Adrenal gland (tissue), 9 donors: ENCODE measurements at regions not wholly inside any gene's neighbourhood (a gene's known extent, or its start where the extent isn't known, plus 50 kb on each side); places are given as distances from the start of the nearest gene placed in this dataset.

Source experiments
- DNase-seq, 7 donors: peaks; one replicate each; pipeline ENCODE4 v3.0.0-alpha.2; 2019 to 2020
- H3K27ac ChIP-seq, 5 donors: fragments of 200-600 bp; sonication (generic) in 4 of 5; 1 replicate in 3 of 5; 2 replicates in 2 of 5; pipeline versions ENCODE4 v1.5.1 to v1.8.0; 2016 to 2020; ENCODE audit warnings: mild to moderate bottlenecking in 1 of 5
- H3K27me3 ChIP-seq: fragments of 200-600 bp; 2 replicates; pipeline ENCODE4 v1.8.0; 2021
- H3K36me3 ChIP-seq, 2 donors: fragments of 200-600 bp; replicated peaks in 1 of 2; 1 replicate in 1 of 2; 2 replicates in 1 of 2; pipeline versions ENCODE4 v1.5.1 to v1.8.0; 2018 to 2022
- H3K4me1 ChIP-seq, 2 donors: fragments of 200-600 bp; replicated peaks in 1 of 2; 1 replicate in 1 of 2; 2 replicates in 1 of 2; pipeline versions ENCODE4 v1.5.1 to v1.8.0; 2018 to 2021
- H3K4me3 ChIP-seq, 4 donors: fragments of 200-600 bp; sonication (generic) in 3 of 4; one replicate each; pipeline ENCODE4 v1.5.1; 2016 to 2018
- H3K9me3 ChIP-seq, 3 donors: fragments of 200-600 bp; sonication (generic) in 1 of 3; replicated peaks in 1 of 3; 1 replicate in 2 of 3; 2 replicates in 1 of 3; pipeline versions ENCODE4 v1.5.1 to v1.8.0; 2016 to 2021
- POLR2A ChIP-seq, 2 donors: fragments of 450-650 bp; IDR thresholded peaks; one replicate each; pipeline ENCODE4 v1.6.1; 2017; ENCODE audit warnings: antibody characterized with exemption in 2 of 2, mild to moderate bottlenecking in 2 of 2, moderate library complexity in 1 of 2
- WGBS, 4 donors: extraction: QIAGEN DNeasy Blood & Tissue Kit in 2 of 4; methylation state at CpG; one replicate each; pipeline versions ENCODE4 v1.1.5 to v1.1.7; 2013 to 2017; 5-methylcytosine and 5-hydroxymethylcytosine counted together
- intact Hi-C, 2 donors: fragments of 100-400 bp; cut with DNase I; formaldehyde crosslinking; loops; one replicate each; pipeline versions ENCODE4 v1.14.1 to v1.15.0; 2022 to 2023
- TF ChIP-seq, protein P1 (sequence below), 6 experiments: fragments of 450-650 bp in 4 of 6; fragments of 200-600 bp in 2 of 6; sonication (generic) in 1 of 6; IDR thresholded peaks; 1 replicate in 5 of 6; 2 replicates in 1 of 6; pipeline versions ENCODE4 v1.5.1 to v1.8.0; 2016 to 2021; ENCODE audit warnings: antibody characterized with exemption in 6 of 6, mild to moderate bottlenecking in 2 of 6, moderate library complexity in 1 of 6
- donor health status: healthy with polysubstance abuse.
- donor health status: Bipolar disorder and iron deficiency.
- donor health status: DM: yes; HTN: yes; CAD: no.
- donor health status: DM: no; HTN: no; CAD: no.
- donor health status: DM: no; HTN: no; CAD: no.

DNA sequence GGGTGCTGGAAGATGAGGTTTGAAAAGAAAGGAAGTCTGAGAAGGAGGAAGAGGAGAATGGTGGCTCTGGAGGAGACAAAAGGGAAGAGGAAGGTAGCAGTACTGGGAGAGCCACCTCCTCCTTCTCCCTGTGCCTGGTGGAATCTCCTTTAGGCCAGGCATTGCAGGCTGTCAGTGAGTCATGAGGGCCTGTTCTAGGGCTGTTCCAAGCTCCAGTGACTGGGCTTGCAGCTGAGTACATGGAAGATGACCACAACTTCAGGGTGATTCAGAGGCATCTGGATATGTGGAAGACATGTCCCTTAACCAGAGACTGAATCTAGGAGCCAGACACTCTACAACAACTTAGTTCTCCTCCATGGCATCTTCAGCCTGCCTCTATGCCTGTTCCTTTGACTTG lies 107.8 kb downstream of the EFNB1 start:
- peak; percentile 25 to 64 (median 58) for DNase-seq
- TF ChIP-seq POLR2A (IDR thresholded peaks at IDR 0.05), result no peak
- TF ChIP-seq, protein P1, sequence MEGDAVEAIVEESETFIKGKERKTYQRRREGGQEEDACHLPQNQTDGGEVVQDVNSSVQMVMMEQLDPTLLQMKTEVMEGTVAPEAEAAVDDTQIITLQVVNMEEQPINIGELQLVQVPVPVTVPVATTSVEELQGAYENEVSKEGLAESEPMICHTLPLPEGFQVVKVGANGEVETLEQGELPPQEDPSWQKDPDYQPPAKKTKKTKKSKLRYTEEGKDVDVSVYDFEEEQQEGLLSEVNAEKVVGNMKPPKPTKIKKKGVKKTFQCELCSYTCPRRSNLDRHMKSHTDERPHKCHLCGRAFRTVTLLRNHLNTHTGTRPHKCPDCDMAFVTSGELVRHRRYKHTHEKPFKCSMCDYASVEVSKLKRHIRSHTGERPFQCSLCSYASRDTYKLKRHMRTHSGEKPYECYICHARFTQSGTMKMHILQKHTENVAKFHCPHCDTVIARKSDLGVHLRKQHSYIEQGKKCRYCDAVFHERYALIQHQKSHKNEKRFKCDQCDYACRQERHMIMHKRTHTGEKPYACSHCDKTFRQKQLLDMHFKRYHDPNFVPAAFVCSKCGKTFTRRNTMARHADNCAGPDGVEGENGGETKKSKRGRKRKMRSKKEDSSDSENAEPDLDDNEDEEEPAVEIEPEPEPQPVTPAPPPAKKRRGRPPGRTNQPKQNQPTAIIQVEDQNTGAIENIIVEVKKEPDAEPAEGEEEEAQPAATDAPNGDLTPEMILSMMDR (IDR thresholded peaks at IDR 0.05), result no peak

GRCh38 chrX:68936126-68936525 lies 107.3 kb downstream of the EFNB1 start:
- WGBS, 4 donors, result 62 to 83% (median 73%) methylated on average over 4 of the region's 4 CpGs
- Histone ChIP-seq H3K4me1 (peaks cover 14 to 20% of the 10 kb centered on the region in 2 donors), H3K27ac (peak overlapping the region in 2 of 5 donors; percentile 23 to 78), H3K36me3 (no peaks in the 10 kb centered on the region), H3K9me3 (no peaks in the 10 kb centered on the region), H3K4me3 (no peak overlapping the region), H3K27me3 (no peaks in the 10 kb centered on the region)
- TF ChIP-seq, protein P1 (IDR thresholded peaks at IDR 0.05), result no peak
- TF ChIP-seq POLR2A (IDR thresholded peaks at IDR 0.05), result no peak
- DNase-seq, result no peak
- intact Hi-C loops, result no loop called here

More for the DNA sequence above, 107.8 kb downstream of the EFNB1 start:
- Histone ChIP-seq H3K36me3 (no peaks in the 10 kb centered on the region), H3K27me3 (no peaks in the 10 kb centered on the region), H3K27ac (peak overlapping the region in 2 of 5 donors; percentile 27 to 60), H3K4me3 (no peak overlapping the region), H3K9me3 (no peaks in the 10 kb centered on the region), H3K4me1 (peaks cover 14 to 20% of the 10 kb centered on the region in 2 donors)
- intact Hi-C loops, result no loop called here

DNA sequence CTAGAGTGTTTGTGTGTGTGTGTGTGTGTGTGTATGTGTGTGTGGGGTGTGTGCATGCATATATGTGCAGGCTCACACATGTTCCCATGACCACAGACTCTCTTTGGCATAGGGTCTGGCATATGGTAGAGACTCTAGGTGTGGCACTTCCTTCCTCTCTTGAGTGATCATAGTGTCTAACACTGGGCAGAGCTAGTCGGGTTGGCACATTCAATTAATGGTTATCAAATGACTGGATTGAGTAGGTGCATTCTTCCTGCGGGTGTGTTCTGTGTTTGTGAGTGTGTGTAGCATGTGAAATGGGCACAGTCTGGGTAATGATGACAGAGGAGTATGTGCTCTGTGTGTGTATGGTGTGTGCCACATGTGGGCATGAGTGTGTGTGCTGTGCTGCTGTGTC lies 106.5 kb downstream of the EFNB1 start:
- Histone ChIP-seq H3K27me3 (no peaks in the 10 kb centered on the region), H3K4me3 (no peak overlapping the region), H3K4me1 (peaks cover 14 to 20% of the 10 kb centered on the region in 2 donors), H3K9me3 (no peaks in the 10 kb centered on the region), H3K27ac (peak overlapping the region in 1 of 5 donors; percentile 78), H3K36me3 (no peaks in the 10 kb centered on the region)
- WGBS, 4 donors, result 60 to 71% (median 67%) methylated on average over 1 to 2 of the region's 2 CpGs
- intact Hi-C loops, result no loop called here
- TF ChIP-seq, protein P1 (IDR thresholded peaks at IDR 0.05), result no peak
- no peak for TF ChIP-seq POLR2A (IDR thresholded peaks at IDR 0.05)
- peak in 3 of 7 donors; percentile 5 to 29 (median 13) for DNase-seq

GRCh38 chrX:68934922-68935321 lies 106.1 kb downstream of the EFNB1 start:
- Histone ChIP-seq H3K27me3 (no peaks in the 10 kb centered on the region), H3K27ac (peak overlapping the region in 2 of 5 donors; percentile 44 to 78), H3K9me3 (no peaks in the 10 kb centered on the region), H3K36me3 (no peaks in the 10 kb centered on the region), H3K4me3 (no peak overlapping the region), H3K4me1 (peaks cover 14 to 23% of the 10 kb centered on the region in 2 donors)
- peak in 2 of 7 donors; percentile 10 to 35 for DNase-seq
- 29 to 55% (median 44%) methylated on average over 2 to 6 of the region's 6 CpGs for WGBS, 4 donors
- no peak for TF ChIP-seq POLR2A (IDR thresholded peaks at IDR 0.05)
- TF ChIP-seq, protein P1 (IDR thresholded peaks at IDR 0.05), result no peak
- intact Hi-C loops, result no loop called here
